GM19463 (cell line): ENCODE measurements at regions not wholly inside any gene's neighbourhood (a gene's known extent, or its start where the extent isn't known, plus 50 kb on each side); places are given as distances from the start of the nearest gene placed in this dataset.

Experiments
- ATAC-seq: cut with Tn5 transposase; IDR thresholded peaks from one replicate; pipeline ENCODE4 v1.9.1; 2021; ENCODE audit warnings: mild to moderate bottlenecking, moderate library complexity; ENCODE audit not compliant: unreplicated experiment

DNA sequence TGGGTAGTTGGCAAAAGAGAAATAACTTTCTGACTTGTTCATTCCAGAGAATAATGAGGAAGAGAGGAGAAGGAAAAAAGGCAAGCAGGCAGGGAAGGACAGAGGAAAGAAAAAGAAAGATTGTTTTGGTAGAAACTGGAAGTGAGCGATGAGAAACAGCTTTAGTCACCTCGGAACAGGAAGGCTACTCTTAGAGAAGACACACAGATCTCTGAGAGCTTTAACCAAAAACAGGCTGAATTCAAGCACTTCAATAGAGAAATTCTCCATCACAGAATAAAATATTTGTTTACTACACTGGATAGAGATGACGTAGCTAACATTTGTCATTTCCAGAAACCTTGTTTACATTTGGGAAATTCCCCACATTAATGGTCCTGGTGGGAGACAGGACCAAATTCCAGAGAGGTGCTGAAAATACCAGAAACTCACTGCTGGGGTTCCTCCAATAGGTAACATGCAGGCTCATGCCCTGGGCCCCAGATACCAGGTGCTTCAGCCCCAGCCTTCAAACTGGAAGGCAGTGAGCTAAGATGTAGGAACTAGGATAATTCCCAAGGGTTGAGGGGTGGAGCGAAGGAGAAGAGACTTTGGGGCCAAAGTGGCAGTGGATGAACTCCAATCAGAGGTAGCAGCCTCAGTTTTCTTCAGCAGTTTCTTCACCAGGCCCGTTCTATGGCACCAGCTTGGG is 227.7 kb upstream of the GRAMD2B start:
- no peak for ATAC-seq

DNA sequence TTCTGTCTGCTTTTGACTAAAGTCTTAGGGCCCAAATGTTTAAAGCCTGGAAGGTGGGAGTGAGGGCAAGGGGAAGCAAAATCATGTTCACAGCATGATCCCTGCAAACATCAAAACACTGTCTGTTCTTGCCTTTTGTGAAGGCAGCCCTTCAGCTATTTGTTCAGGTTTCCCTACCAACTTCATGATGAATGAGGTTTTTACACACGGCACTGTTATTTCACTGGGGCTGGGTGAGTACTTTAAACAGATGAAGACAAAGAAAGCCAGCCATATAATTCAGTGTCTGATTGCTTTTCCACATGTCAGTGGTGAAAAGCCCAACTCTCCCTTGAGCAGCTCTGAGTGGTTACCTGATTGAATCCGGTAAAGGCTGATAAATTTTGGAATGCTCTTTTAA is 224.7 kb upstream of the GRAMD2B start:
- no peak for ATAC-seq

- no peak for ATAC-seq
Observed at GRCh38 chr5:126199467-126199866, 223.7 kb upstream of the GRAMD2B start.

DNA sequence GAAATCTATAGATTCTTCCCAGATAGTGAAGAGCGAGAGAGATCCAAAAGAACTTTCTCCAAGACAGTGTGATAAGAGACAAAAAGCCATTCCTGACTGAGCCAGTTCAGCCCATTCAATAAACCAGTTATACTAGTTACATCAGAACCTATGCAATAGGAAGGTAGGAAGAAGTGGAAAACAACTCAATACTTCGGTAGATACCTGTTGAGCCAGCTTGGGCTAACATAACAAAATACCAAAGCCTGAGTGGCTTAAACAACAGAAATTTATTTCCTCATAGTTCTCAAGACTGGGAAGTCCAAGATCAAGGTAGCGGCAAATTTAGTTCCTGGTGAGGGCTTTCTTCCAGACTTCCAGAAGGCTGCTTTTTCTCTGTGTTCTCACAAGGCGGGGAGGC is 214.5 kb upstream of the GRAMD2B start:
- ATAC-seq, result no peak

GRCh38 chr5:126210955-126211354 is 212.3 kb upstream of the GRAMD2B start:
- no peak for ATAC-seq

GRCh38 chr5:126219616-126220015 is 203.6 kb upstream of the GRAMD2B start:
- ATAC-seq, result no peak

DNA sequence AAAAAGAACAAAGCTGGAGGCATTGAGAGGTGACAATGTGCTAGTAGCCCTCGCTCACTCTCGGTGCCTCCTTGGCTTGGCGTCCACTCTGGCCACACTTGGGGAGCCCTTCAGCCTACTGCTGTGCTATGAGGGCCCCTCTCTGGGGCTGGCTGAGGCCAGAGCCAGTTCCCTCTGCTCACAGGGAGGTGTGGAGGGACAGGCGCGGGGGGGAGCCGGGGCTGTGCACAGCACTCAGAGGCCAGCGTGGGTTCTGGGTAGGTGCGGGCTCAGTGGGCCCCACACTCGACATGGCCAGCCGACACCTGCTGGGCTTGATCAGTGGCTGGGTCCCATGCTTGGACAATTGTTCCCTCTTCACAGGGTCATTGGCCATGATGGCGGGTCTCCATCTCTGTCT is 202.5 kb upstream of the GRAMD2B start:
- no peak for ATAC-seq

DNA sequence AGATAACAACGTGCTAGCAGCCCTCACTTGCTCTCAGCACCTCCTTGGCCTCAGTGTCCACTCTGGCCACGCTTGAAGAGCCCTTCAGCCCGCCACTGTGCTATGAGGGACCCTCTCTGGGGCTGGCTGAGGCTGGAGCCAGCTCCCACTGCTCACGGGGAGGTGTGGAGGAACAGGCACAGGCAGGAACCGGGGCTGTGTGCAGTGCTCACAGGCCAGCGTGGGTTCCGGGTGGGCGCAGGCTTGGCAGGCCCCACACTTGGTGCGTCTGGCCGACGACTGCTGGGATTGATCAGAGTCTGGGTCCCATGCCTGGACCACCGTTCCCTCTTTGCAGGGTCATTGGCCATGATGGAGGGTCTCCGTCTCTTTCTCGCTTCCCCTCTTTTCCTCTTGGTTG is 194.3 kb upstream of the GRAMD2B start:
- ATAC-seq, result no peak

DNA sequence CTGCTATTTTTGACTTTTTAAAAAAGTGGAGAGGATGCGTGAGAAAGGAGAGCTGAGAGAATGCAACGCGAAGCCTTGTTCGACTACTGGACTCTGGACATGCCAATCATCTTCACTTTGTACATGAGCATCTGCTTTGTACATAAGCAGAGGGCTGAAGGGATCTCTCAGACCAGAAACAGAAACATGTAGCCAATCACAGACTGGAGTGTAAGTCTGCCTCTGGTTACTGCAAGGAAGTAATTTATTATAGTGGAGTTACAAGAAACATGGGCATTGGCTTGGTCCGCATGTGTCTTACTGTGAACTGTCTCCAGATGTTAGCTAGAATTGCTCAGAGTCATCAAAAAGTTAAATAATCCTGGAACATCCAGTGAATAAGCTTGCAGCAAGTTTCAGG is 190.0 kb upstream of the GRAMD2B start:
- ATAC-seq, result no peak

GRCh38 chr5:126234563-126235195 is 188.5 kb upstream of the GRAMD2B start:
- peak; percentile 53 for ATAC-seq

DNA sequence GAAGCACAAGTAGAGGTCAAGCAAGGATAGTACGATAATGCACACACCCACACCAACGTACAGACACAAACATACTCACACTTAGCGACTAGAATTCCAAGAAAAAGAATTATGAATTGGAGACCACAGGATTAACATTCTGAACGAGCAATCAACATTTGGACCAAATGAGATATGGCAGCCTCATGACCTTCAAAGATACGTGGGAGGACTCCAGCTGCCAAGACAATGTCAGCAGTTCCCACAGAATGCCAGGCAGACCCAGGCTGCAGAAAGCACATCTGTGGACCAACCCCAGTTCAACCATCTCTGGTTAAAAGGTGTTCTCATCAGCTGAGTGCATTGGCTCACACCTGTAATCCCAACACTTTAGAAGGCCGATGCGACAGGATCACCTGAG is 187.6 kb upstream of the GRAMD2B start:
- ATAC-seq, result no peak

GRCh38 chr5:126236994-126237393 is 186.2 kb upstream of the GRAMD2B start:
- ATAC-seq, result no peak

DNA sequence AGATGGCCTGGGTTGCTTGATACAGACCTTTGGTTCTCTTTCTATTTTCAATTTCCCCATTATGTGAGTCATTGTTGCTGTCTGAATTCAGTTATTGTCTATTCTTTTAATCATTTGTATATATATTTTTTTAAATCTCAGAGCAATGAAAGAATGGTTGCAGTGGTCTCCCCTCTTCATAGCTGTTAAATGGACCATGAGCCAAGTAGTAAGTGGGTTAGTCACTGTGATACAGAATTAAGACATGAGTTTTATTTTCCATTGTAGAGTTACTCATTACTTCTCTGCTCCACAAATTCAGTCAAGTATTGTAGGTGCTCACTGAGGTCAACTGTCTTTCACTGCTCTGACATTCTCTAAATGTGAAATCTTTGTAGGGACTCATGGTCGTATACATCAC is 174.6 kb upstream of the GRAMD2B start:
- no peak for ATAC-seq

- no peak for ATAC-seq
Observed at GRCh38 chr5:126251024-126251423, 172.2 kb upstream of the GRAMD2B start.

DNA sequence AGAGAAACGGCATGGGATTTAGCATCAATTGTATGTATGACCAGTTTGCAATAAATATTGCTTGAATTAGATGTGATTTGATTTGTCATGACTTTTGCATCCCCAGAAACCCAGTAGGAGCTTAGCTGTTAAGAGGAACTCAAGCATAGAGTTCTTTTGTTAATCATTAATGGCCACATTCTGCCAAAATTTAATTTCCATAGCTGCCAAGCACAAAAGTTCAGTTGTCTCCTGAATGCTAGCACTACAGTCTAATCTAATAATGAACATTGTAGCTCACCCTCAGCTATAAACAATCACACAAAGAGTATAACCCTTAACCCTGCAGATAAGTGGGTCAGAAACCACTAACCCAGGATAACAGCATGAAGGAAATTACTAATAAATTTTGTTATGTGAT is 169.8 kb upstream of the GRAMD2B start:
- ATAC-seq, result no peak

DNA sequence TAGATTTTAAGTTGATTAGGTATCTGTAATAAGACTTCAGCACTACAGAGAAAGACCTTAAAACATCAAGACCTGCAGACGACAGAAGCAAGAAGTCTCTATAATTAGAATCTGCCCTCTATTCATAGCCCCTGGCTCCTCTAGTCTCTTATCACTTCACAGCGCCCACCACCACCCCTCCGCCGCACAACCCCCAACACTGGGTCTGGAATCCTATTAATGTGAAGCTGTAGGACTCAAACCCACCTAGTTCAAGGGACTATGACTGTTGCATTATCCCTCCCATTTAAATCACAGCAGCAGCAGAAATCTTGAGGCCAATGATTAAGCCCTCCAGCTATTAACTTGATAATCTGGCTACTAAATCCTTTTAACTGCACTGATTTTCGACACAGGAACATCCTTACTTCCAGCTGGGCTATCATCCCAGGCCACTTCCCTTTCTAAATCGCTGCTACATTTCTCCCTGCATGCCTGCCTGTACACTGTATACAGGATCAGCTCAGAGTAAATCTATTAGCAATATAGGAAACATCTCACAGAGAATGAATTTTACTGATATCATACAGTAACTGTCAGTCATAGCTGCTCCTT is 159.5 kb upstream of the GRAMD2B start:
- ATAC-seq, result no peak

- no peak for ATAC-seq
Observed at GRCh38 chr5:126265917-126266316, 157.3 kb upstream of the GRAMD2B start.

DNA sequence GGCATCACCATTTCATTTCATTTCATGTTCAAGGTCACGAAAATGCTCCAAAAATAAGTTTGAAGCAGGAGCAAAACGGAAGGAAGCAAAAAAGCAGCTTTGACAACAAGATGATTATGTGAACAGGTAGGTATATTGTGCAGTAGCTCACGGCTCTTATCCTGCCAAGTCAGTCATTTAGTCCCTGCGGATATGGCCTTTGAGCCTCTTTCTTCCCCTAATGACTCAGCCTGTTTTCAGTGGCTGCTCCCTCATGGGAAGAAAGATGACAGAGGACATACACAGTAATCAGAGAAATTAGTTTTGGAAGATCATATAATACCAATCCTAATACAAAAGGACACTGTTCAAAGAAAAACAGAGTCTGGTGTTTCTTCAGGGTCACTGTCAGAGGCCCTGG is 155.8 kb upstream of the GRAMD2B start:
- no peak for ATAC-seq

GRCh38 chr5:126268697-126269315 is 154.4 kb upstream of the GRAMD2B start:
- ATAC-seq, result no peak

GRCh38 chr5:126269511-126269910 is 153.7 kb upstream of the GRAMD2B start:
- ATAC-seq, result no peak

- no peak for ATAC-seq
Observed at GRCh38 chr5:126271141-126271540, 152.1 kb upstream of the GRAMD2B start.
